ENCODE measurements at regions not wholly inside any gene's neighbourhood (a gene's known extent, or its start where the extent isn't known, plus 50 kb on each side); places are given as distances from the start of the nearest gene placed in this dataset.
"Not testable (repeated sequence)": the region's sequence is repeated elsewhere in the genome, so short reads cannot be mapped to it uniquely, and the experiment has no call there.

- no peaks in the 10 kb centered on the region for H3K9me3 ChIP-seq (ENCODE audit: low read length)
- H3K27ac ChIP-seq (ENCODE audit: low read depth, low read length) = no peak overlapping the region
- no peak overlapping the region for H3K9ac ChIP-seq (ENCODE audit: low read length)
- no peaks in the 10 kb centered on the region for H3K4me1 ChIP-seq (ENCODE audit: insufficient read depth, low read length)
- no peaks in the 10 kb centered on the region for H3K27me3 ChIP-seq (ENCODE audit: control insufficient read depth in 1 of 2, insufficient read depth in 2 of 2, low read length in 2 of 2)
- H3K4me3 ChIP-seq (ENCODE audit: low read depth in 1 of 2, low read length in 2 of 2) = no peak overlapping the region
- no peaks in the 10 kb centered on the region for H3K36me3 ChIP-seq (ENCODE audit: insufficient read depth, low read length)
These were observed 156.3 kb downstream of the KBTBD8 start for GRCh38 chr3:67154429-67154828.

GRCh38 chr3:67167481-67167880, 169.4 kb downstream of the KBTBD8 start:
- Histone ChIP-seq H3K9ac (ENCODE audit: low read length) (no peak overlapping the region), H3K4me3 (ENCODE audit: low read depth in 1 of 2, low read length in 2 of 2) (no peak overlapping the region), H3K9me3 (ENCODE audit: low read length) (no peaks in the 10 kb centered on the region), H3K27ac (ENCODE audit: low read depth, low read length) (no peak overlapping the region), H3K27me3 (ENCODE audit: control insufficient read depth in 1 of 2, insufficient read depth in 2 of 2, low read length in 2 of 2) (no peaks in the 10 kb centered on the region), H3K4me1 (ENCODE audit: insufficient read depth, low read length) (no peaks in the 10 kb centered on the region), H3K36me3 (ENCODE audit: insufficient read depth, low read length) (no peaks in the 10 kb centered on the region)

GRCh38 chr3:67171841-67172240, 173.7 kb downstream of the KBTBD8 start:
- no peaks in the 10 kb centered on the region for H3K36me3 ChIP-seq (ENCODE audit: insufficient read depth, low read length)
- H3K27ac ChIP-seq (ENCODE audit: low read depth, low read length) = no peak overlapping the region
- no peak overlapping the region for H3K9ac ChIP-seq (ENCODE audit: low read length)
- H3K4me3 ChIP-seq (ENCODE audit: low read depth in 1 of 2, low read length in 2 of 2) = no peak overlapping the region
- no peaks in the 10 kb centered on the region for H3K4me1 ChIP-seq (ENCODE audit: insufficient read depth, low read length)
- no peaks in the 10 kb centered on the region for H3K9me3 ChIP-seq (ENCODE audit: low read length)
- H3K27me3 ChIP-seq (ENCODE audit: control insufficient read depth in 1 of 2, insufficient read depth in 2 of 2, low read length in 2 of 2) = no peaks in the 10 kb centered on the region

DNA sequence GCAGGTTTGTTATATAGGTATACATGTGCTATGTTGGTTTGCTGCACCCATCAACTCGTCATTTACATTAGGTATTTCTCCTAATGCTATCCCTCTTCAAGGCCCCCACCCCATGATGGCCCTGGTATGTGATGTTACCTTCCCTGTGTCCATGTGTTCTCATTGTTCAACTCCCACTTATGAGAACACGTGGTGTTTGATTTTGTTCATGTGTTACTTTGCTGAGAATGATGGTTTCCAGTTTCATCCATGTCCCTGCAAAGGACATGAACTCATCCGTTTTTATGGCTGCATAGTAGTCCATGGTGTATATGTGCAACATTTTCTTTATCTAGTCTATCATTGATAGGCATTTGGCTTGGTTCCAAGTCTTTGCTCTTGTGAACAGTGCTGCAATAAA, 175.0 kb downstream of the KBTBD8 start:
- not testable (repeated sequence) for H3K4me1 ChIP-seq (ENCODE audit: insufficient read depth, low read length); H3K36me3 ChIP-seq (ENCODE audit: insufficient read depth, low read length); H3K9ac ChIP-seq (ENCODE audit: low read length); H3K4me3 ChIP-seq (ENCODE audit: low read depth in 1 of 2, low read length in 2 of 2); H3K27me3 ChIP-seq (ENCODE audit: control insufficient read depth in 1 of 2, insufficient read depth in 2 of 2, low read length in 2 of 2); H3K9me3 ChIP-seq (ENCODE audit: low read length); H3K27ac ChIP-seq (ENCODE audit: low read depth, low read length)

GRCh38 chr3:67176396-67176795, 178.3 kb downstream of the KBTBD8 start:
- no peaks in the 10 kb centered on the region for H3K9me3 ChIP-seq (ENCODE audit: low read length)
- no peaks in the 10 kb centered on the region for H3K36me3 ChIP-seq (ENCODE audit: insufficient read depth, low read length)
- no peaks in the 10 kb centered on the region for H3K4me1 ChIP-seq (ENCODE audit: insufficient read depth, low read length)
- no peak overlapping the region for H3K27ac ChIP-seq (ENCODE audit: low read depth, low read length)
- H3K27me3 ChIP-seq (ENCODE audit: control insufficient read depth in 1 of 2, insufficient read depth in 2 of 2, low read length in 2 of 2) = no peaks in the 10 kb centered on the region
- H3K4me3 ChIP-seq (ENCODE audit: low read depth in 1 of 2, low read length in 2 of 2) = no peak overlapping the region
- no peak overlapping the region for H3K9ac ChIP-seq (ENCODE audit: low read length)

- Histone ChIP-seq H3K36me3 (ENCODE audit: insufficient read depth, low read length) (no peaks in the 10 kb centered on the region), H3K9ac (ENCODE audit: low read length) (no peak overlapping the region), H3K4me3 (ENCODE audit: low read depth in 1 of 2, low read length in 2 of 2) (no peak overlapping the region), H3K27ac (ENCODE audit: low read depth, low read length) (no peak overlapping the region), H3K9me3 (ENCODE audit: low read length) (no peaks in the 10 kb centered on the region), H3K4me1 (ENCODE audit: insufficient read depth, low read length) (no peaks in the 10 kb centered on the region), H3K27me3 (ENCODE audit: control insufficient read depth in 1 of 2, insufficient read depth in 2 of 2, low read length in 2 of 2) (no peaks in the 10 kb centered on the region)
These were observed 194.4 kb downstream of the KBTBD8 start for GRCh38 chr3:67192466-67192865.

DNA sequence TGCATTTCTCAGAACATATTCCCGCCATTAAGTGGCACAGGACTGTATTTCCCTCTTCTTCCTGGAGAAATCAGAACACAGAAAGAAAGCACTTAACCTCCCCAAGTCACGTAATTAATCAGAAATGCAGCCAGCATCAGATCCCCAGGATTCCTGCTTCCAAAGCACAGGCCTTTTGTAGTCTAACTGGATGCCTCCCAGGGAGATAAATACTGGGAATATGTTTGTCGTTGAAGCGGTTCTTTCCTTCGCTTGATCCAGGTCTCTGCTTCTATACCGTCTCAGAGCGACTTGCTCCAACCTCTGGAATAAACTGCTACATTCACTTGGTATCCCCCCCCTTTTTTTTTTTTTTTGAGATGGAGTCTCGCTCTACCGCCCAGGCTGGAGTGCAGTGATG, 198.6 kb downstream of the KBTBD8 start:
- Histone ChIP-seq H3K9ac (ENCODE audit: low read length) (no peak overlapping the region), H3K27ac (ENCODE audit: low read depth, low read length) (no peak overlapping the region)

DNA sequence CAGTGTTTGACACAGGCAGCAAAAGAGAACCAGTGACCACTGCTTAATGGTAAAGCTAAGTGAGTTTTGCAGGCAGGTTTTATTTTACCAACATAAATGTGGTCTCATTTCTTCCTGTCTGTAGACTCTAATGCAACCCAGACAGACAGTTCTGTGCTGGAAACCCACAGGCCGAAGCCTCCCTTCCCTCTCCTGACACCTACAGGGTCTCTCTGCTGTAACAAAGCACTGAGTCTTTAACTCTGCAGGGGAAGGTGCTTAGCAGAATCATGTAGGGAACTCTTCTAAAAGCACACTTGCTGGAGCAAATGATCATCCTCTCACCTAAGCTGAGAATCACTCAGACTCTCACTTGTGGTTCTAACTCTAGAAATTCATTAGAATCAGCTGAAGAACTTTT, 200.3 kb downstream of the KBTBD8 start:
- Histone ChIP-seq H3K27me3 (ENCODE audit: control insufficient read depth in 1 of 2, insufficient read depth in 2 of 2, low read length in 2 of 2) (no peaks in the 10 kb centered on the region), H3K27ac (ENCODE audit: low read depth, low read length) (no peak overlapping the region), H3K9ac (ENCODE audit: low read length) (no peak overlapping the region), H3K9me3 (ENCODE audit: low read length) (no peaks in the 10 kb centered on the region), H3K36me3 (ENCODE audit: insufficient read depth, low read length) (no peaks in the 10 kb centered on the region), H3K4me3 (ENCODE audit: low read depth in 1 of 2, low read length in 2 of 2) (no peak overlapping the region), H3K4me1 (ENCODE audit: insufficient read depth, low read length) (no peaks in the 10 kb centered on the region)

More for the DNA sequence above, 198.6 kb downstream of the KBTBD8 start:
- Histone ChIP-seq H3K9me3 (ENCODE audit: low read length) (no peaks in the 10 kb centered on the region), H3K4me1 (ENCODE audit: insufficient read depth, low read length) (no peaks in the 10 kb centered on the region), H3K27me3 (ENCODE audit: control insufficient read depth in 1 of 2, insufficient read depth in 2 of 2, low read length in 2 of 2) (no peaks in the 10 kb centered on the region), H3K36me3 (ENCODE audit: insufficient read depth, low read length) (no peaks in the 10 kb centered on the region), H3K4me3 (ENCODE audit: low read depth in 1 of 2, low read length in 2 of 2) (no peak overlapping the region)

DNA sequence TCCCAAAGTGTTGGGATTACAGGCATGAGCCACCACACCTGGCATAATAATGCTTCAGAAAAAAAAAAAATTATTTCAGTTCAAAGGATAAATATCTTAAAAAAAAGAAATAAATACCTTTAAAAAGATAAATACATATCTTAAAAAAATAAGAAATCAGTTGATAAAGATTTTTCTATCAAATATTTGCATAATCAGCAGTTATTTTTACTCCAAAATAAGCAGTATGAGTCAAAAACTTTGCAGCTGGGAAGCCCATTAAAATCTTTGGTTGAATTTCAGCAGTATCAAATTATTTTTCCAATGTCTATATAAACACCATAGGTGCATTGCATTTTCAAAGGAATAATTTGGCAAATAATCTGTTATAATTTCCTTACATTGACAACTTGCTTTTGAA, 202.5 kb downstream of the KBTBD8 start:
- no peak overlapping the region for H3K9ac ChIP-seq (ENCODE audit: low read length)
- H3K27ac ChIP-seq (ENCODE audit: low read depth, low read length) = no peak overlapping the region
- H3K36me3 ChIP-seq (ENCODE audit: insufficient read depth, low read length) = no peaks in the 10 kb centered on the region
- H3K27me3 ChIP-seq (ENCODE audit: control insufficient read depth in 1 of 2, insufficient read depth in 2 of 2, low read length in 2 of 2) = no peaks in the 10 kb centered on the region
- no peaks in the 10 kb centered on the region for H3K9me3 ChIP-seq (ENCODE audit: low read length)
- no peaks in the 10 kb centered on the region for H3K4me1 ChIP-seq (ENCODE audit: insufficient read depth, low read length)
- no peak overlapping the region for H3K4me3 ChIP-seq (ENCODE audit: low read depth in 1 of 2, low read length in 2 of 2)

DNA sequence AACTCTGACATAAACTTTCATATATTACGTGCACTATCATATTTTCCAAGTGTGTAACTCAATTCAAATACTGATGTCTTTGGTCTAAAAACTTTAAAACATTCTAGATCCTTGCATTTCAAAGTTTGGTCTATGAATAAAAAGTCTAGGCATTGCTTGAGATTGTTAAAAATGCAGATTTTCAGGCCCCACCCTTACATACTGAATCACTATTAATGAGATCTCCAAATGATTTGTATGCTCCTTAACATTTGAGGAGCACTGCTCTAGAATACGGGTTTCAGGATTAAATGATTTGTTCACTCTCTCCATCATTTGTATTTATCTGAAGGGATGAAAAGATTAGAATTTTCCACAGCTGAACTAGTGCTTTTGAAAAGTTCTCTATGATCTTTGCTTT, 202.9 kb downstream of the KBTBD8 start:
- Histone ChIP-seq H3K27me3 (ENCODE audit: control insufficient read depth in 1 of 2, insufficient read depth in 2 of 2, low read length in 2 of 2) (no peaks in the 10 kb centered on the region), H3K4me1 (ENCODE audit: insufficient read depth, low read length) (no peaks in the 10 kb centered on the region), H3K4me3 (ENCODE audit: low read depth in 1 of 2, low read length in 2 of 2) (no peak overlapping the region), H3K9ac (ENCODE audit: low read length) (no peak overlapping the region), H3K9me3 (ENCODE audit: low read length) (no peaks in the 10 kb centered on the region), H3K36me3 (ENCODE audit: insufficient read depth, low read length) (no peaks in the 10 kb centered on the region), H3K27ac (ENCODE audit: low read depth, low read length) (no peak overlapping the region)

DNA sequence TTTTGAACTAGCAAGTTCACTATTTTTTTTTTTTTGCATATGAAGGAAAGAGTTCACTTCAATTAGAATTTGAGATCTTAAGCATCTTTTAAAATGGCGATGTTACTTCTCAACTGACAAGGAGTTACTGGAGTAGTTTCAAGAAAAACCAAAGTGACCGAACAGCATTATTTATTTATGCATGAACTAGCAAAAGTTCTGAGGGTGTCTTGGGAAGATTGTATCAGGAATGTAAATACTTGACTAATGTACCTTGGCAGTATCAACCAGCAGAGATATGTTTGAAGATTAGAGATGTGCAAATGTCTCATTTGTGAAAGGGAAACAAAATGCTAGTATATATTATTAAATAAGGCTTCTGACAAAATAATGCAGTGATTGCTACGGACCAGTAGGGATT, 203.9 kb downstream of the KBTBD8 start:
- Histone ChIP-seq H3K4me3 (ENCODE audit: low read depth in 1 of 2, low read length in 2 of 2) (no peak overlapping the region), H3K4me1 (ENCODE audit: insufficient read depth, low read length) (no peaks in the 10 kb centered on the region), H3K27me3 (ENCODE audit: control insufficient read depth in 1 of 2, insufficient read depth in 2 of 2, low read length in 2 of 2) (no peaks in the 10 kb centered on the region), H3K9me3 (ENCODE audit: low read length) (no peaks in the 10 kb centered on the region), H3K36me3 (ENCODE audit: insufficient read depth, low read length) (no peaks in the 10 kb centered on the region), H3K9ac (ENCODE audit: low read length) (no peak overlapping the region), H3K27ac (ENCODE audit: low read depth, low read length) (no peak overlapping the region)

- Histone ChIP-seq H3K9me3 (ENCODE audit: low read length) (no peaks in the 10 kb centered on the region), H3K9ac (ENCODE audit: low read length) (no peak overlapping the region), H3K27me3 (ENCODE audit: control insufficient read depth in 1 of 2, insufficient read depth in 2 of 2, low read length in 2 of 2) (no peaks in the 10 kb centered on the region), H3K27ac (ENCODE audit: low read depth, low read length) (no peak overlapping the region), H3K4me3 (ENCODE audit: low read depth in 1 of 2, low read length in 2 of 2) (no peak overlapping the region), H3K36me3 (ENCODE audit: insufficient read depth, low read length) (no peaks in the 10 kb centered on the region), H3K4me1 (ENCODE audit: insufficient read depth, low read length) (no peaks in the 10 kb centered on the region)
These were observed 206.8 kb downstream of the KBTBD8 start for GRCh38 chr3:67204951-67205350.
